GM19238 (cell line): ENCODE measurements at regions not wholly inside any gene's neighbourhood (a gene's known extent, or its start where the extent isn't known, plus 50 kb on each side); places are given as distances from the start of the nearest gene placed in this dataset.
"Not testable (repeated sequence)": the region's sequence is repeated elsewhere in the genome, so short reads cannot be mapped to it uniquely, and the experiment has no call there.

ENCODE experiments used
- DNase-seq: peaks from one replicate; pipeline ENCODE4 v3.0.0; 2011; ENCODE audit warnings: low spot score; ENCODE audit not compliant: insufficient read length

- no peak for DNase-seq
Measured at GRCh38 chr7:21305455-21306235, 122.2 kb upstream of the SP4 start.

- DNase-seq = no peak
Measured at GRCh38 chr7:21314954-21315353, 112.9 kb upstream of the SP4 start.

GRCh38 chr7:21317966-21318915 is 109.6 kb upstream of the SP4 start:
- DNase-seq = no peak

DNA sequence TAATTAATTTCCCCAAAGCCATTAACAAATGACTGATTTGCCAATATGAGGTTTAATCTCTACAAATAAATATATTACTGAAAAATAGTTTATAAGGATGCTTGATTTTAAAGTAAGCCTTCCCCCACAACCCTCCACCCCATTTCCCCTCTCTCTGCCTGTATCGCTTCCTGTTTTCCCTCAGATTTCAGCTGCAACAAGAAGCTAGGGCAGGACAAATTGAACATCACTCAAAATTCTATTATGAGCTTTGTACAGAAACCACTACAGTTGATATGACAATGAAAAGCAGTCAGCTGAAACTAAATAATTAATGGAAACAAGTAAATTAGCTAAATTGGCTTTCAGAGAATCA is 109.0 kb upstream of the SP4 start:
- DNase-seq = no peak

DNA sequence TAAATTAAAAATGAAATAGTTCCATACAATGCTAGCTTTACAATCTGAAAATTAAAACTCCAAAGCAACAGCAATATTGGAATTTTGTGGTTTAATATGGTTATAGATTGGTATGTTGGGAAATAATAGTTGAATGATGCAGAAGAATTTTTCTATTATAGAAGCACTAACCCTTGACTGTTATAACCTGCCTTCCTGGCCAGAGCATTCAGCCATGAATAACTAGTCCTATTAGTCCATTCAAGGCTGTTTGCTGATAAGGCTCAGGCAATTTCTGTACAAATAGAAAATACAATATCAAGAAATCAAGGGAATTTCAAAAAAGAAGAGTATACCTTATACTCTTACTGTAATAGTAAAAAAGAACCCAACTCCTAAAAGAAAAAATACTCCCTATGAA is 101.6 kb upstream of the SP4 start:
- no peak for DNase-seq

DNA sequence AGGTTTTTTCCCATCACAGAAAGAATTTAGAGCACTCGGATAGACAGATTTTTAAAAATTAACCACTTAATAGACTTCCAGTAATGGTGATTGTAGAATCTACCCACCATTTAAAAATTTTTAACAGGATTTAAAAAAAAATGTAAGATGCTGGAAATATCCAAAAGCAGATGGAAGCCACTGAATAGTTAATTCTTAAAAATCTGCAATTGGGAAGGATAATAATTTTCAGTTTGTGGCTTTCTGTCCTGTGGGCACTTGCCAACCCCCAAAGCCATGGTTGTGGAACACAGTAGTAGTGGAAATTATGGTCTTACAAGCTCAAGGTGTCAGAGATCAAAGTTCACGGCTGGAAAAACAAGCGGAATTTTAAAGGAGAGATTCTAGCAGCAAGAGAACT is 101.0 kb upstream of the SP4 start:
- DNase-seq = no peak

DNA sequence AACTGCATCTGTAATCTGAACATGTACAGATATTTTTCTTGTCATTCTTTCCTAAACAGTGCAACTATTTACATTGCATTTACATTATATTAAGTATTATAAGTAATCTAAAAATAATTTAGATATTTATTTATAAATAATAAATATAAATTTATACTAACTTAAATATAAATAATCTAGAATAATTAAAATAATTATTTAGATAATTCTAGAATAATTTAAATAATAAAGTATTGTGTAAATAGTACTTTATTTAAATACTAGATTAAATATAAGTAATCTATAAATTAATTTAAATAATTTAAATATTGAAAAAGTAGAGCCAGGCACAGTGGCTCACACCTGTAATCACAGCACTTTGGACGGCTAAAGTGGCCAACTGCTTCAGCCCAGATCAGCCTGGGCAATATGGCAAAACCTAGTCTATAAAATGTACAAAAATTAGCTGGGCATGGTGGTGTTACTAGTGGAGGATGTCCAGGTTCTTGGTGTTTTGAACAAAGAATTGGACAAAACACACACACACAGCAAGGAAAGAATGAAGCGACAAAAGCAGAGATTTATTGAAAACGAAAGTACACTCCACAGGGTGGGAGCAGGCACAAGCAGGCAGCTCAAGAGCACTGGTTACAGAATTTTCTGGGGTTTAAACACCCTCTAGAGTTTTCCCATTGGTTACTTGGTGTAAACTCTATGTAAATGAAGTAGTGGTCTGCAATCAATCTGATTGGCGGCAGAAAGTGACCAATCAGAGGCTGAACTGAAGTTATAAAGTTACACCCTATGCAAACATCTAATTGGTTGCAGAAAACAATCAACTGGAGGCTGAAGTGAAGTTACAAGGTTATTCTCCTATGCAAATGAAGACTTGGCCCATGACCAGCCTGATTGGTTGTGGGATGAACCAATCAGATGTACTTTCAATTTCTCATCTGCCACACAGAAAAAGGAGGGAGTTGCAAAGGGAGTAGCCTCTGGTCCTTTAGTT is 100.2 kb upstream of the SP4 start:
- no peak for DNase-seq

DNA sequence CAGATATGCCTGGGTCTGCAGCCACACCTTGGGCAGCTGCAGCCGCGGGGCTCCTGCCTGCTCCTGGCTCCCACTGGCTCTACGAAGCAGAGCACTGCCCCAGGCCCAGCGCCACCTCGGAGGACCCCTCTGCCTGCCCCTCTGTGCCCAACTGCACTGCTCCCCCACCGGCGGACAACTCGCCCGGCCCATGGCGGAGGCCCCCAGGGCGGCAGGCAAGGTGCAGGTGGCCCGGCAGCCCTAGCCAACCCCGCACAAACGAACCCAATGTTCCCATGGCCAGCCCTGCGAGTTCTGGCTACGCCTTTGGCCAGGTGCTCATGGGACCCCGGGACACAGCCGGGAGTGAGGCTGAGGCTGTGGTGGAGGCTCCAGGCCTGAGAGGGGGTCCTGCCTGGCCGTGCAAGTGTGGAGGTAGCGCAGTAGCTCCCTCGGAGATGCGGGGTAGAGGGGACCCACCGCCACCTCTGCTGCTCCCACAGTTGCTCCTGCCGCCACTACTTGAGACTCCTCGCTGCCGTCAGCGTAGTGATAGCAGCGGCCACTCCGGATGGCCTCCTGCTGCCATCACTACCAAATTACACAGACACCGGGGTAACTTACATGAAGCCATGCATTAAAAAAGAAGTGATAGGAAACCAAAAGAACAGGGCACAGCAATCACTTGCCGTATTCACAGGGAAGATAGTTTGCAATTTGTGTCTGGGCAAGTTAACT is 97.3 kb upstream of the SP4 start:
- no peak for DNase-seq

- no peak for DNase-seq
Measured at GRCh38 chr7:21334906-21335305, 93.0 kb upstream of the SP4 start.

GRCh38 chr7:21336743-21337142 is 91.1 kb upstream of the SP4 start:
- DNase-seq = no peak

DNA sequence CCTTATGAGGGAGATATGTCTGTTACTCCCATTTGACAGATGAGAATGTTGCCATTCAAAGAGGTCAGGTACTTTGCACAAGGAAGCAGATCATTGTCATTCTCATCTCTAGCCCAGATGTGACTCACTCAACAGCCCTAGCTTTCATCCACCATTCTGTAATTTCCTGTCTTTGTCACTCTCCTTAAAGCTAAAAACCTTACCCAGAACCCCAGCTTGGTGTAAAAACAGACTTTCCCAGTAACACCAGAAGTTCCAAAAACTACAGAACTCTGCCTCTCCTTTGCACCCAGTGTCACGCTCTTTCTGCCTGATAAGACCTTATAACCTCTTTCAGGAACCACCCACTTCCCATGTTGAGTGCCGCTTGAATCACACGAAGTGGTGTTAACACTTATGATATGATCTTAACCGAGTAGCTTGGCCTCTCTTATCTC is 89.1 kb upstream of the SP4 start:
- no peak for DNase-seq

- DNase-seq = not testable (repeated sequence)
Measured at GRCh38 chr7:21344900-21345299, 83.0 kb upstream of the SP4 start.

- no peak for DNase-seq
Measured at GRCh38 chr7:21345361-21345760, 82.5 kb upstream of the SP4 start.

- DNase-seq = no peak
Measured at GRCh38 chr7:21346297-21346696, 81.6 kb upstream of the SP4 start.

GRCh38 chr7:21352540-21353387 is 75.1 kb upstream of the SP4 start:
- peak; percentile 46 for DNase-seq

- no peak for DNase-seq
Measured at GRCh38 chr7:21353388-21353780, 74.5 kb upstream of the SP4 start.

DNA sequence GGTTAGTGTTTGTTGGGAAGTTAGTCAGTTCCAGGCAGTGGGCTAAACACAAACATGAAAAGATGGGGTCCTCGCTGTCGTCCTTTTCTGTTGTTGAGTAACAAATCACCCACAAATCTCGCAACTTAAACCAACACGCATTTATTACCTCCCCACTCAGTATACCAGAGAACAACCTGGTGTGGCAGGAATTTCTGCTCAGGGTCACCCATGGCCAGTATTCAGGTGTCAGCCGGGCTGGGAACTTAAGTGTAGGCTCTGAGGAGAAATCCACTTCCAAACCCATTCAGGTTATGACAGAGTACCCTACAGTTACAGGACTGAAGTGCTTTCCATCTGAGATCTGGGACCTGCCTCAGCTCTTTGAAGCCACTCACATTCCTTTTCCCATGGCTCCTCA is 73.6 kb upstream of the SP4 start:
- DNase-seq = no peak

GRCh38 chr7:21355406-21355874 is 72.4 kb upstream of the SP4 start:
- peak; percentile 44 for DNase-seq

- no peak for DNase-seq
Measured at GRCh38 chr7:21356616-21357015, 71.3 kb upstream of the SP4 start.
